Testis (tissue), 2 donors: ENCODE measurements at regions not wholly inside any gene's neighbourhood (a gene's known extent, or its start where the extent isn't known, plus 50 kb on each side); places are given as distances from the start of the nearest gene placed in this dataset.

Experiments used
- DNase-seq: peaks from one replicate; pipeline ENCODE4 v3.0.0-alpha.2; 2019
- H3K27ac ChIP-seq, 2 donors: fragments of 200-600 bp; sonication (generic); one replicate each; pipeline ENCODE4 v1.5.1; 2019
- H3K27me3 ChIP-seq: fragments of 200-600 bp; sonication (generic); one replicate; pipeline ENCODE4 v1.5.1; 2019
- H3K36me3 ChIP-seq: fragments of 200-600 bp; sonication (generic); one replicate; pipeline ENCODE4 v1.5.1; 2017; ENCODE audit warnings: low read depth; ENCODE audit errors: missing control alignments
- H3K4me1 ChIP-seq: fragments of 200-600 bp; sonication (generic); one replicate; pipeline ENCODE4 v1.5.1; 2019
- H3K4me3 ChIP-seq, 2 donors: fragments of 200-600 bp; sonication (generic); one replicate each; pipeline ENCODE4 v1.5.1; 2017 to 2019
- H3K9me3 ChIP-seq: fragments of 200-600 bp; sonication (generic); one replicate; pipeline ENCODE4 v1.5.1; 2017
- POLR2A ChIP-seq: fragments of 450-650 bp; IDR thresholded peaks from one replicate; pipeline ENCODE4 v1.6.1; 2017; ENCODE audit warnings: antibody characterized with exemption, mild to moderate bottlenecking, moderate library complexity
- WGBS, 2 donors: methylation state at CpG; one replicate each; pipeline ENCODE4 v1.1.5; 2018; 5-methylcytosine and 5-hydroxymethylcytosine counted together
- intact Hi-C: fragments of 100-400 bp; cut with DNase I; formaldehyde crosslinking; loops from one replicate; pipeline ENCODE4 v1.15.1; 2023; ENCODE audit warnings: low total_unique reads
- TF ChIP-seq, protein P1 (sequence below), 3 experiments: fragments of 450-650 bp in 2 of 3; fragments of 200-600 bp in 1 of 3; sonication (generic) in 1 of 3; IDR thresholded peaks; one replicate each; pipeline ENCODE4 v1.5.1; 2016 to 2019; ENCODE audit warnings: antibody characterized with exemption in 3 of 3, mild to moderate bottlenecking in 2 of 3, moderate library complexity in 1 of 3

DNA sequence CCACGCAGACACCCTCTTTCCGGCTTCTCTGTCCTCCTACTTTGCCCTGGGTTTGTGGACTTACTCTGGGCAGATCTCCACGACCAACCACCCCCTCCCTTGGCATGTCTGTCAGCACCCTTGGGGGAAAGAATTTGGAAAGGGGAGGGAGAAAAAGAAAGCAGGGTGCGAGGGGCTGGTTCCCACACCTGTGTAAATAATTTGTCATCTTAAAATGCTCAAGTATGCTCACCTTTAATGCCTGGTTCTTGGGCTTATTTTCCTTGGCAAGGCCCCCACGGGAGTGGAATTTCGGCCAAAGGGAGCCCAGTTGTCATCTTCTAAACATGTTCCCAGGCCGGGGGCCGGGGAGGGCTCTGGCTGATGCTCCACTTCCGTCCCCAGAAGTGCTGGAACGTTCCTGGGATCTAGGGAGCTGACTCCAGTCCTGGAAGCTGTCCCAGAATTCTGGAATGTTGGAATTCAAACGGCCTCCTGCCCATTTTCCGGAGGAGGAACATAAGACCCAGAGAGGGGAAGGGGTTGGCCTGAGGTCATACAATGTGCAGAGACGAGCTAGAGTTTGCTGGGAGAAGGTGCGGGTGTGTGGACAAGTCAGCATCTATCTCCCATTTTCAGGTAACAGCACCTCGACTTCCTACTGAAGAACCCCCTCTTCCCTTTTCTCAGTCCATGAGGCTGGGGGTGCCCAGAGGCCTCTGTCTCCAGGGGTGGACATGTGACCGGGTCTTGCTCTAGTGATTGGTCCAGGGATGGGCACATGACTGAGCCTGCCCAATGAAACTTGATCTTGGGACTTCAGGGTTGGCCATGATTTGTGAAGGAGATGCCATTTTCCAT, 122.3 kb downstream of the CEBPB start:
- Histone ChIP-seq H3K36me3 (no peaks in the 10 kb centered on the region), H3K4me1 (peaks cover 20% of the 10 kb centered on the region), H3K9me3 (no peaks in the 10 kb centered on the region), H3K27ac (peak overlapping the region; percentile 20 to 74), H3K27me3 (no peaks in the 10 kb centered on the region), H3K4me3 (no peak overlapping the region)
- TF ChIP-seq, protein P1, sequence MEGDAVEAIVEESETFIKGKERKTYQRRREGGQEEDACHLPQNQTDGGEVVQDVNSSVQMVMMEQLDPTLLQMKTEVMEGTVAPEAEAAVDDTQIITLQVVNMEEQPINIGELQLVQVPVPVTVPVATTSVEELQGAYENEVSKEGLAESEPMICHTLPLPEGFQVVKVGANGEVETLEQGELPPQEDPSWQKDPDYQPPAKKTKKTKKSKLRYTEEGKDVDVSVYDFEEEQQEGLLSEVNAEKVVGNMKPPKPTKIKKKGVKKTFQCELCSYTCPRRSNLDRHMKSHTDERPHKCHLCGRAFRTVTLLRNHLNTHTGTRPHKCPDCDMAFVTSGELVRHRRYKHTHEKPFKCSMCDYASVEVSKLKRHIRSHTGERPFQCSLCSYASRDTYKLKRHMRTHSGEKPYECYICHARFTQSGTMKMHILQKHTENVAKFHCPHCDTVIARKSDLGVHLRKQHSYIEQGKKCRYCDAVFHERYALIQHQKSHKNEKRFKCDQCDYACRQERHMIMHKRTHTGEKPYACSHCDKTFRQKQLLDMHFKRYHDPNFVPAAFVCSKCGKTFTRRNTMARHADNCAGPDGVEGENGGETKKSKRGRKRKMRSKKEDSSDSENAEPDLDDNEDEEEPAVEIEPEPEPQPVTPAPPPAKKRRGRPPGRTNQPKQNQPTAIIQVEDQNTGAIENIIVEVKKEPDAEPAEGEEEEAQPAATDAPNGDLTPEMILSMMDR (IDR thresholded peaks at IDR 0.05), result no peak
- TF ChIP-seq POLR2A, result no peak
- WGBS, 2 donors, result 32 to 37% methylated on average over 15 to 16 of the region's 16 CpGs
- DNase-seq, result peak; percentile 73
- intact Hi-C loops, result no loop called here

DNA sequence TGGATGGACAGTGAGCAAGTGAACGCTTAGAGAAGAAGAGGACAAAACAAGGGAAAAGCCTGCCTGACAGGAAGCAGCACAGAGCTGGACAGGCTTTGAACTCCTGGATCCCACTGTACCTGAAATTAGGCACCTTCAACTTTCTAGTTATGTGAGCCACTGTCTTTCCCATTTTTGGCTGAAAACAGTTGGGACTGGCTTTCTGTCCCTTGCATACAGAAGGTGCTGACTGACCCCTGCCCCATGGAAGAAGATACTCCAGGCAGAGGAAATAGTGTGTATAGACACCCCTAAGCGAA, 122.8 kb downstream of the CEBPB start:
- Histone ChIP-seq H3K36me3 (no peaks in the 10 kb centered on the region), H3K27ac (peak overlapping the region in 1 of 2 donors; percentile 51), H3K4me1 (peaks cover 17% of the 10 kb centered on the region), H3K4me3 (no peak overlapping the region), H3K9me3 (no peaks in the 10 kb centered on the region), H3K27me3 (no peaks in the 10 kb centered on the region)
- WGBS, 2 donors, result 58 to 82% methylated on average over 2 of the region's 2 CpGs
- no peak for DNase-seq
- TF ChIP-seq POLR2A, result no peak
- TF ChIP-seq, protein P1 (IDR thresholded peaks at IDR 0.05), result no peak
- intact Hi-C loops, result no loop called here

GRCh38 chr20:50313827-50314677, 123.4 kb downstream of the CEBPB start:
- Histone ChIP-seq H3K9me3 (no peaks in the 10 kb centered on the region), H3K4me3 (no peak overlapping the region), H3K27me3 (no peaks in the 10 kb centered on the region), H3K27ac (no peak overlapping the region), H3K36me3 (no peaks in the 10 kb centered on the region), H3K4me1 (peaks cover 11% of the 10 kb centered on the region)
- DNase-seq, result no peak
- intact Hi-C loops, result no loop called here
- no peak for TF ChIP-seq POLR2A
- TF ChIP-seq, protein P1 (IDR thresholded peaks at IDR 0.05), result no peak
- 55 to 63% methylated on average over 15 to 16 of the region's 16 CpGs for WGBS, 2 donors

DNA sequence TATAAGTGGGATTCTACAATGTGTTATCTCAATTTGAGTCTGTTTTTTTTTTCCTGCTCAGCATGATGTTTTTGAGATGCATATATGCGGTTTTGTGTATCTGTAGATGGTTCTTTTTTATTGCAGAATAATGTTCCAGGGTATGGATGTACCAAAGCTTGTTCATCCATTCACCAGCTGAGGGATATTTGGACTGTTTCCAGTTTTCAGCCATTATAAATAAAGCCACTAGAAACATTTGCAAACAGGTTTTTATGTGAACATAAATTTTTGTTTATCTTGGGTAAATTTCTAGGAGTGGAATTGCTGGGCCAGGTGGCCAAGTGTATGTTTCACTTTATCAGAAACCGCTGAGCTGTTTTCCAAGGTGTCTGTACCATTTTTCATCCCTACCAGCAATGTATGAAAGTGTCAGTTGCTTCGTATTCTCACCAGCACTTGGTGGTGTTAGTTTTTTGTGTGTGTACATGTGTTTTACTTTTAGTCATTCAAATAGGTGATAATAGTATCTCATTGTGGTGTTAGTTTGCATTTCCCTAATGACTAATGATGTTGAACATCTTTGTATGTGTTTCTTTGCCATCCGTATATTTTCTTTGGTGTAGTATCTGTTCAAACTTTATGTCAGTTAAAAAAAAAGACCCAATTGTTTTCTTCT, 124.2 kb downstream of the CEBPB start:
- DNase-seq, result no peak

More for the DNA sequence above, 124.2 kb downstream of the CEBPB start:
- Histone ChIP-seq H3K9me3 (no peaks in the 10 kb centered on the region), H3K27me3 (no peaks in the 10 kb centered on the region), H3K36me3 (no peaks in the 10 kb centered on the region), H3K4me3 (no peak overlapping the region), H3K4me1 (peaks cover 6% of the 10 kb centered on the region), H3K27ac (no peak overlapping the region)
- intact Hi-C loops, result no loop called here
- TF ChIP-seq, protein P1 (IDR thresholded peaks at IDR 0.05), result no peak
- no peak for TF ChIP-seq POLR2A
- 88 to 96% methylated on average over 4 of the region's 4 CpGs for WGBS, 2 donors
